ENCODE measurements at regions not wholly inside any gene's neighbourhood (a gene's known extent, or its start where the extent isn't known, plus 50 kb on each side); places are given as distances from the start of the nearest gene placed in this dataset.
"Not testable (repeated sequence)": the region's sequence is repeated elsewhere in the genome, so short reads cannot be mapped to it uniquely, and the experiment has no call there.

DNA sequence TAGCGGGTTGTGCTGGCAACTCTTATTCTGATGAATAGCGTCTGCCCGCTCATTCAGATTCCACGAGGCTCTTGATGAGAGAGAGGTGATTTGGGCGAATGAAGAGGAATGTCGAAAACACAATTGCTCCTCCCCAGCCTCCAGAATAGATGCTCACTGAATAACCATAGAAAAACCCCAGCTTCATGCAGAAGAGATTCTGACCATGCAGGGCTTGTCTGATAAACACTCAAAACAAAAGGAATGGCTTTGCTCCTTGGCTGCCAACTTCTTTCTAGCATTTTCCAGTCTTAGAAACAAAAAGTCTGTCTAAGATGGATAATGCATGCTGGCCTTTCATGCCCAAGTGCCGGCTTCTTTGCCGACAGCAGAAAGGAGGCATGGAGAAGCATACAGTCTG is 569.5 kb downstream of the MN1 start:
- no peak for DNase-seq

DNA sequence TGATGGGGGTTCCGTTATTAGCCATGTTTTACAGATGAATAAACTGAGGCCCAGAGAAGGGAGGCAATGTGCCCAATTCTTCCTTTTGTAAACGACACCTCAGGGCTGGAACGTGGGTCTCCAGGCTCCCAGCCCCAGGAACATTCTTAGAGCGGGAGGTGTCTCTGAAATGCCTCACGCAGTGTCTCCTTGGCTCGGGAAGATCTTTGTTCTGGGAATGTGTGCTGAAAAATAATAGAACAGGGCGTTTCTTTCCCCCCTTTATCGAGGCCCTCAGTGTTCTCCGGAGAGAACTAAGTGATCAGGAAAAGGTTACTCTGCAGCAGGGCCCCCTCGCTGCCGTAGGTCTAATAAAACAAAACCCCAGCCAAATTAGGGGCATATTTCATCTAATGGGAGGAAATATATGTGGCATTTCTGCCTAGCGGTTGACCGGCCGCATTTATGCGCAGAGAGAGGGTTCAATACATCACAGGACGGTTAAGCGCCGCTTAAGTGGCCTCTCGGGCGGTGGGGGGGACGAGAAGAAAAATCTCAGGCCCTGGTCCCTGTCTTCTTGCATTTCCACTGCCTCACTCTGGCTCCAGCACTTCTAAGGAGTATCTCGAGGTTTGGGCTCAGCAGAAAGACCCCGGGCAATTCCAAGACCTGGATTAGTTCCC is 564.3 kb downstream of the MN1 start:
- DNase-seq, result no peak

DNA sequence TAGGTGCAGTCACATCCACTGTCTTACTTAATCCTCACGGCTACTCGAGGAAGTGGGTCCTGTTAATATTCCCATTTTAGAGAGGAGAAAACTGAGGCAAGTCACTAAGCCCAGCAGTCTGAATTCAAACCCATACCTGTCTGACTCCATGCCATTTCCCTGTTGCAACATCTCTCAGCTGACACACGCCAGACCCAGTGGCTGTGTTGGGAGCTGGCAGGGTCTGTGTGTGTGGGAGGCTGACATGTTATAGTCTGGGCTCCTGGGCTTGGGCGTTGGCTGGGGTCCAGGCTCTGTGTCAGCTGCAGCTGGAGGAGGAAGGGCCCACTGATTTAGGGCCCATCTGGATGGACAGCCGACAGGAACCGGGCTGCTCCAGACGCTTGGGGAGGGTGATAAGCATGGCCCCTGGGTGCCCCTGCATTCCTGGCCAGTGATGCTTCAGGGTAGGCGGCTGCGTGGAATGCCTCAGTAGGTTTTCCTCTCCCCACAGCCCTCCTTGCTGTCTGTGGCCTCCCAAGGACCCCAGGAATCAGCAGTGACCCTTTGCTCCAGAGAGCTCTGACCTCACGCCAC is 562.5 kb downstream of the MN1 start:
- DNase-seq, result no peak

DNA sequence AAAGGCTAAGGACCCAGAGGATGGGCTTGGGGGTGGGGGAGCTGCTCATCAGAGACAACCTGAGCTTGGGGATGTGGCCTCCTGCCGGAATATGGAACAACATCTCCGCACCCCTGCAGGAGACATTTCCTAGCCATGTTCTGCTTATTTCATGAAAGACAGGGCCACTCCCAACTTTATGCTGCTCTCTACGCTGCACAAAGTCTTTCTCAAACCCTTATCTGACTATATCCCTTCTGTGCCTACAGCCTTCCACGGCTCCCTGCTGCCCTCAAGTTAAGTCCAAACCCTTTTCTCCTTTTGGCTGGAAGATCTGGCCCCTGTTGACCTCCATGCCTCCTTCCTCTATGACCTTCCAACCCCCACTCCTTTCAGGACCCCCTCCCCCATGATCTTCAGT is 562.0 kb downstream of the MN1 start:
- DNase-seq, result no peak

DNA sequence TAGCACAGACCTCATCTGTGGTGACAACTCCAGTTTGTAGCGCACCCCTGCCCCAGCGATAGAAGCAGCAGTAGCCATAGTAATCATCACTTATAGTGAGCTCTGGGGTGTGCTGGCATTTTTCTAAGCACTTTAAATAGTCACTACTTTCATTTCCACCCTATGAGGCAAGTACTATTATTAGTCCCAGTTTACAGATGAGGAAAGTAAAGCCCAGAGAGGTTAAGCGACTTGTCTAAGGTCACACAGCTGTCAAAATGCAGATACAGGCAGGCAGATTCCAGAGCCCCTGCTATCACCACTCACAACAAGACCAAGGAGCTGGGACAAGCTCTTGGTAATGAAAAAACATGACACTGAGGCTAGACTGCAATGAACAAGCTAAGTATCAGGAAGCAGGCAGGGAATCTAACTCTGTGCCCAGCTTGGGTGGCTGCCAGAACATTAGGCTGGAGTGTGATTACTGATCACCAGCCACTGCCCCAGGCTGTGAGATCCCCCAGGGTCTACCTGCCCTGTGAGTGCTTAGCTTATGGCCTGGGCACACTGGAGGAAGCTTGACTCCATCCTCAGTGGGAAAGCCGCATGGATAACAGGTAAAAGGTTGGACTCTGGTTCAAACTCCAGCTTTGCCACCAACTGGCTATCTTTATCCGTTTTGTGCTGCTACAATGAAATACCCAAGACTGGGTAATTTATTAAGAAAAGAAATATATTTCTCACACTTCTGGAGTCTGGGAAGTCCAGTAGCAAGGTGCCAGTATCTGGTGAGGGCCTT is 561.1 kb downstream of the MN1 start:
- DNase-seq, result no peak

DNA sequence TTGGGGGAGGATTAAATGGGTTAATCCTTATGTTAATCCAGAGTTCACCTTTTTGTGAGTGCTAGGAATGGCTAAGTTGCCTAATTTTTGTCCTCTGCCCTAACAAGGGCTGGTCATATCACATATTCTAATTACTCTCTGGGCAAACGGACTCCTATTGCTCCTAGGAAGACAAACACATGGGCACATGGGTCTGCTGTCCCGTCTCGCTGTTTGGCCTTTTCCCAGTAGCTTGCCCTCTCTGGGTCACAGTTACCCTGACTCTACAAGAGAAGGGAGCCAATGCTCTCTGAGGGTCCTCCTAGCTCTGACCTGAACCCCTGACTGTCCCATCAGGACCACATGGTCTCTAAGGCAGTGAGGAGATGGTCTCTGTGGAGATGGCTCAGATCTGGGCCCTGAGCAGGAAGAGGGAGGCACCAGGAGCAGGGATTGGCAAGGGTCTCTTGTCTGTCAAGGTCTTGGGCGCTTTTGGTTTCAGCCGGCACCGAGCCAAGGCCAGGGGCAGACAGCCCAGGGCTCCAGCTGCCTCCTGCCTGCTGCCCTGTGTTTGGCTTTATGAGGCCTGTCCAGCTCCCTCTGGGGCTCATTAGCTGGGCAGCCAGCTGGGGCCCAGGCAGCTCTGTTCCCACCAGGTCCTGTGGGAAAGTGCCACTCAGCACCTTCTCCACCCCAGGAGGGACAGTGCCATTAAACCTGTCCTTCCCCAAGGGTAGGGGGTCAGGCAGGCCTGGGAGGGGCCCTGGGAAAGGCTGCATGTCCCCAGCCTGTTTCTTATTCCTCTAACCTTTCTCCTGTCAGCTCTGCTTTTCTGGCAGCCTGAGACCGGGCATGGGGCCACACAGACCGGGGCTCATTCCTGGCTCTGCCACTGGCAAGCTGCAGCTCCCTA is 559.9 kb downstream of the MN1 start:
- DNase-seq, result no peak

DNA sequence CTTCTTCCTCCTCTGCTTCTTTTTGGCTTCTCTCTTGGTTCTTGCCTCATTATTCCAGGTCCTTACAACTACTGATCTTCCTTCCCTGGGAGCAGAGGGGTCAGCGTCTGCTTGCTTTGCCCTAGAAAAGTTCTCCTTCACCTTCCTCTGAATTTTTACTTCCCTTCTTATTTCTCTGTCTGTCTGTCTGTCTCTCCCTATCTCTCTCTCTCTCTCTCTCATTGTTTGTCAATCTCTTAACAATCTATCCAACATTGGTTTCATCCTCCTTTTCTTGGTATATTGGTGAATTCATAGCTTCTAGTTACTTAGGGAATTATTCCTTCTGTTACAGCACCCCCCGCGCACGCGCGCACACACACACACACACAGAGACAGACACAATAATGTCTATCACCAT is 559.1 kb downstream of the MN1 start:
- no peak for DNase-seq

DNA sequence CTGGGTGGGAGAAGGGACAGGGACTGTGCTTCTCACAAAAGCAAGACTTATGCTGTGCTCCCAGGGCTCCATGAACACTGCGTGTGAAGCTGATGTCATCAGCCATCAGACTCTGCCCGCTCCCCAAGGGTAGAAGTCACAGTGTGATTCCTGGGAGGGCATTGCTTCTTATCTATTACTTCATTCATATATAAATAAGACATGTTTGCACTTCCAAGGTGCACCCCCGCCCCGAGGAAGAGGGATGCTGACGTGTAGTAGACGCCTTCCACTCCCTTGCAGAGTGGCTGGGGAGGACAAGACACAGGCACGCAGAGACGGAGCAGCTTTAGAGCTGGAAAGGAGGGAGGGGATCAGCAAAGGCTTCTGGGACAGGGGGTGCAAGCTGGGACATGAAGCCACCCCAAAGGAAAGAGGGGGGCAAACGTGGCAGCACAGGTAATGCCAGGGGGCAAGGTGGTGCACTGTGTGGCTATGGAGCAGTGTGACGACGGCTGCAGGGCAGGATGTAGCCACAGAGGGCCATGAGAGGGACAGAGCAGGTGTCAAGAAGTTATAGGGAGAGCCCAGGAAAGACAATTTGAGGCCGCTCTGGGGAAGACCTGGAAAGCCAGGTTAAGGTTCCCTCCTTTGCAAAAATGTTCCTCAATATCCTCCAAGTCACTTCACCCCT is 558.5 kb downstream of the MN1 start:
- DNase-seq, result no peak

DNA sequence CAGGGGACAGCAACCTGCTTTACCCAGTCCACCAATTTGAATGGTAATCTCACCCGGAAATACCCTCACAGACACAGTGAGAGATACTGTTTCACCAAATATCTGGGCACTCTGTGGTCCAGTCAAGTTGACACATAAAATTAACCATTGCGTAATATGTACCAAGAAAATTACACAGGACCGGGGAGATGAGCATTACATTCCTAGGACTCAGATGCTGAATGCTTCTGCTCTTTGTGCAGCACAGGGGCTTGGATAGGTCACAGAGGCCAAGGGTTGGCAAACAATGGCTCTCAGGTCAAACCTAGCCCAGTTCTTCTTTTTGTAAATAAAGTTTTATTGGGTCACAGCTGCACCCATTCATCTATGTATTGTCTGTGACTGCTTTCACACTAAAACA is 557.2 kb downstream of the MN1 start:
- DNase-seq, result no peak

DNA sequence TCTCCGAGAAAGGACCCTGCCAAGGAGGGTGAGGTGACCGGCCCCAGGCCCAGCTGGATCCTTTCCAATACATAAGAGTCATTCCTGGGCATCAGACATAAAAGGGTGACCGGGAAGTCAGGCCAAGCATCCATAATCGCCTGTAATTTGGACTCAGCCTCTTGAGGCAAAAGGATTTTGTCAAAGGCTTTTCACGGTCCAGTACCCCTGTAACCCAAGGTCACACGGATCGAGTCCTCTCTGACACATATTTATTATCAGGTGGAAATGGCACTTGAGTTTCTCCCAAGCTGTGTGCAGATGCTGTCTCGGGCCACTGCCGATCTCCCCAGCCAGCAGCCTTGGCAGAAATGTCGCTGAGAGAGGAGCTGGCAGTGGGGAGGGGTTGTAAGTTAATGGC is 556.5 kb downstream of the MN1 start:
- no peak for DNase-seq

DNA sequence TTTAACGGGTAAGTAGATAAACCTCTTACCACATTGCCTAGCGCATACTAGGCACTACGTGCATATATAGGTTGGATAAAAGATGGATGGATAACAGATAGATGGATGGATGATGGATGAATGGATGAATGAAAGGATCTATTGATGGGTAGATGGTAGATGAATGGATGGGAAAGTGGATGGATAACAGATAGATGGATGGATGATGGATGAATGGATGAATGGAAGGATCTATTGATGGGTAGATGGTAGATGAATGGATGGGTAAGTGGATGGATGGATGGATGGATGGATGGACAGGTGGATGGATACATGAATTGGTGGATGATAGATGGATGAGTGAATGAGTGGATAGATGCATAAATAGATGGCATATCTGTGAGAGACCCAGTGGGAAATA is 555.0 kb downstream of the MN1 start:
- DNase-seq, result no peak

DNA sequence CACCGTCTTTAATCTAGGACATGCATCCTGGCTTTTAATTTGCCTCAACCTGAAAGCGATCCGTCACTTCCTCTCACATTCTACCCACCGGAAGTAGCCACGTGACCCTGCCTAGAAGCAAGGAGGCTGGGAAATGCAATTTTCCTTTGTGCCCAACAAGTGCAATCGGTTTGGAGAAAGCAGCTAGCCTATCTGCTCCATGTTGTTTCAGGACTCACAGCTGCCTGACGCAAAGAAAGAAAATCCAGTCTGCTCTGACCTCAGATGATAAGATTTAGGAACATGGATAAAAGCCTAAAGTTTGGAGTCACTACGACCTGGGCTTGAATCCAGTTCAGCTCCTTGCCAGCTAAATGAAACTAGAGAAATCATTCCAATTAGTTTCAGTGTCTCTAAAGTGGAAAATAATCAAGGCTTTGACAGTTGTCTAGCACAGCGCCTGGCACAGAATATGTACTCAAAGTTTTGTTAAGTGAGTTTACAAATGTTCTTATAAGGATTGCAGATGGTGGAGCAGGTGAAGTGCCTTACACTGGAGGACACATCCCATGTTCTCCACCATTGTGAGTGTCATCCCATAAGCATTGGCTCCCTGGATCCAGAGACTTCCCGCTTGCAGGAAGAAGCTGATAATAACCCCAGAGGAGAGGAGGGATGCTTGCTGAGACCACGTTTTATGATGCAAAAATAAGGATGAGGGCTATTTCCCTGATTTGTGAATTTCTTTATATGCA is 553.7 kb downstream of the MN1 start:
- DNase-seq, result no peak

DNA sequence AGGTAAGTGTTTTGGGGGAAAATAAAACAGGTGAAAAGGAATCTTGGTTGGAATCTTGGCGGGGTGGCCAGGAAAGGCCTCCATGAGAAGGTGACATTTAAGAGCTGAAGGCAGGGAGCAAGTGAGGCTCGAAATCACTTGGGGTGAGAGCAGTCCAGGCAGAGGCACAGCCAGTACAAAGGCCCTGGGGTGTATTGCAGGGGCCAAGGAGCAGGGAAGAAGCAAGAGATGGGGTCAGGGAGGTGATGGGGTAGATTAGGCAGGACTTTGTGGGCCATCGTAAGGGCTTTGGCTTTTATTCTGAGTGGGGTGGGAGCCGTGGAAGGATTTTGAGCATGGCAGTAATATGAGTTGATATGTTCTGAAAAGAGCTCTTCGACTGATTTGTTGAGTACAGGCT is 551.1 kb downstream of the MN1 start:
- DNase-seq, result no peak

DNA sequence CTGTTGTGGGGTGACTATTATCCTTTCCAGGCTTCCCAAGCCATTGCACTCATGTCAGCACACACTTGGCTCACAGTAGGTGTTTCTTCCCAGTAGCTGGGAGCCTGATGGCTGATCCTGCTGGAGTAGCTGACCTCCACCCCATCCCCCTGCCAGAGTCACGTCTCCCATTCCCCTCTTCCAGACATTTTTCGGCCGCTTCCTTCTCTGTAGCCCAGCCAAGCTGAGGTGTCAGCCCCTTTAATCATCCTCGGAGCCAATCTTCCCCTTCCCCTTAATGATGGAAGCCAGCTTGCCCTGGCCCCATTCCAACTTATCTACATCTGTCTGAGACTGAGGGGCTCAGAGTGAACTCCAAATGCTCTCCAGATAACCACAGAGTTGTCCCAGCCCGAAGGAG is 550.7 kb downstream of the MN1 start:
- no peak for DNase-seq

DNA sequence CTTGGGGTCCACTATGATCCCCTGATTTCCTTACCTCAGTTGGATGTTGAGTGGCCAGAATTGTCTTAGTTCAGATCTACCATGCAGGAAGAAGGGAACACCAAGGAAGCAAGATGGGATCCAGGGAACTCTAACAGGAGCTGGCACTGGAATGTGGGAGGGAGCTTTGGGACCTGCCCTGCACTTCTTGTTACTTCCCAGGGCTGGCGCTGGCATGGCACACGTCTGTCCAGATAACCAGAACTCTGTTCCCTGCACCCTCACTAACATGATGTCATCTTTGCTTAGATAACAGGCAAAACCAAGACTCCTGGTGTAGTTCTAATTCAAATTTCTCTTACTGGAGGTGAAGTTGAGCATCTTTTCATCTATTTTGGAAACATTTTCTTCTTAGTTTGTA is 550.0 kb downstream of the MN1 start:
- no peak for DNase-seq

DNA sequence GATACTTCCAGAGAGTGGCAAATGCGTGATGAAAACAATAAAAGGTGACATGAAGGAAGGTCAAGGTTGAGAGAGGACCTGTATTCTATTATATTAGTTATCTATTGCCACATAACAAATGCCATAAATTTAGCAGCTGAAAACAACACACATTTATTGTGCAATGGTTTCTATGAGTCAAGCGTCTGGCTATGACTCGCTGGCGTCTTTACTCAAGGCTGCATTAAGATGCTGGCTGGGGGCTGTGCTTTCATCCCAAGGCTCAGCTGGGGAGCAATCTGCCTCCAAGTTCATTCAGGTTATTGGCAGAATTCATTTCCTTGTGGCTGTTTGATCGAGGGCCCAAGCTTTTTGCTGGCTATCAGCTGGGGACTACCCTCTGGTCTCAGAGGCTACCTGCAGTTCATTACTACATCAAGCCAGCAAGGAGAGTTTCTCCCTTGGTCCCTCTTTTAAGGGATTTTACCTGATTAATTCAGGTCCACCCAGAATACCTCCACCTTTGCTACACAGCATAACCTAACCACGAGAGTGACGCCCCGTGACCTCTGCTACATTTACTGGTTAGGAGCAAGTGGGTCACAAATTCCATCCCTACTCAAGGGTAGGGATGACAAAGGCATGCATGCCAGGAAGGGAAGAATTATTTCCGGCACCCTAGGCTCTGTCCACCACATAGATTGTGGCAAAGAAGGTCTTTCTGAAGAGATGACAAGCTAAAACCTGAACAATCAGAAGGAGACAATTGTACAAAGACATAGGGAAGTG is 549.1 kb downstream of the MN1 start:
- no peak for DNase-seq

DNA sequence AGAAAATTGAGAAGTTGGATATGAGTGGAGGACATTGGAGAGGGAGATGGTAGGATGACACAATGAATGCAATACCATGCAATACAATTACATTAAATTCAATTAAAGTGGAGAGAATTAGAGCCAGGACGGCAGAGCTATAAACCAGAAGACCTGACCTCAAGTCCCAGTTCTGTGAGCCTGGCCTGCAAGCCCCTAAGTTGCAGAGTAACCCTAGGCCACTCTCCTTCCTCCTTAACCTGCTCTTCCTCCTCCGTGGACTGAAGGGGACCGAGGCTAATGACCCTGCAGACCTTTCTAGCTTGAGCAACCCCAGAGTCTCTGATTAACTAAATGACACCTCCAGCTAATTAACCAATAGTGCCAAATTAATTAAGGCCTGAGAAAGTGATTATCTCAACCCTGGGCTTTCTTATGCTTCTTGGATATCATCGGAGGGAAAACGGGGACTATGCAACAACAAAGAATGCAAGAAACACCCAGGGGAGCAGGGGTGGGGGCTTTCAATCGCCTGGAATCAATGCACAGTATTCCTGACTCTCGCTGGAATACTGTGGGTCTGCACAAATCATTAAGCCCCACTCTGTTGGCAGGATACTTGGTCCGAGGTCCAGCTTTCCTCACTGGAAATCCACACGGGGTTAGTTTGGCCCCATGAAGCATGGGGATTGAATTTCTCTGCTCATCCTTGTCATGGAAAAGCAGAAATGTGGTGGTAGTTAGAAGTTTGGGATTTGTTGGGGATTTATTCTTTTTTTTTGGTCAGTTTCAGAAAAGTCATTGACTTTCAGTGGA is 548.3 kb downstream of the MN1 start:
- DNase-seq, result no peak

DNA sequence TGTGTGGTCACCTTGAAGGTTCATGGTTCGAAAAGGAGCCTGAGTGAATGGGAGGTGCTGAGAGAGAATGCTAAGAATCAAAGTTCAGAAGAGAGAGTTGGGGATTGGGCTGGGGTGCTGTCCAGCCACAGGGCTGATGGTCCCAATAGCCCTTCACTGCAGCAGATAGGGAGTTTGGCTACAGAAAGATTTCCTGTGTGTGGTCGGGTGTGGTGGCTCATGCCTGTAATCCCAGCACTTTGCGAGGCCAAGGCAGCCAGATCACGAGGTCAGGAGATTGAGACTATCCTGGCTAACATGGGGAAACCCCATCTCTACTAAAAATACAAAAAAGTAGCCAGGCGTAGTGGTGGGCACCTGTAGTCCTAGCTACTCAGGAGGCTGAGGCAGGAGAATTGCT is 547.5 kb downstream of the MN1 start:
- DNase-seq, result not testable (repeated sequence)

DNA sequence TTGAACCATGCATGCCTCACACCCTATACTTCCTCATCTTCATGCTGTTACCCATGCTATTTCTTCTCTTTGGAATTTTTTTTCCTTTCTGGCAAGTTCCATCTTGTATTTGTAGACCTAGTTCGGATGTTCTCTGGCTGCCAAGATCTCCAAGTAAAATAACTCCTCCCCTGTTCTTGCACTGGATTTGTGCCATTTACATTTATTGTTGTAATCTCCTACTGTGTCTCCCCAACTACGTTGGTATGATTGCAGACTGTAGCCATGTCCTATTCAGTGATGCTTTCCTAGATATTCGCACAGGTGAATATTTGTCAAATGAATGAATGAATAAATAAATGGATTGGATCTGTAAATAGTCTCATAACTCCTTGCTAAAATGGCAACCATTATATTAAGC is 546.0 kb downstream of the MN1 start:
- DNase-seq, result no peak

DNA sequence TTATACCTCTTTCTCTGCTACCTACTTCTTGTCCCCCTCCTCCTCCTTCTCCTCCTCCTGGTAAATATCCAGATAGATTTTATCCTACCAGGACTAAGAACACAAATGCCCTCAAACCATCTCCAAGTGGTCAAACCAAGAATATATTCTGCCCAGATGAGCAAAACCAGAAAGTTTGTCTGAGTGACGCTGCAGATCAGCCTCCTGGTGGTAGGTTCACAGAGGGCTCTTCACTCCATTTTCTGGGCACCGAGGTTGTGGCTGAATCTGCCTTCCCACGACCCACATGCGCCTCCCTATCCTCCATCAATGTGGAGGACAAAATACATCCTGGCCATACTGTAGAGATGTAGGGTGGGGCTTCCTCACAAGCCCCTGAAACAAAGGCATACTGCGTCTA is 543.6 kb downstream of the MN1 start:
- no peak for DNase-seq

Data from occipital lobe (tissue), 1 donor.